Activated CD4-positive, alpha-beta T cell treated with anti-CD3 and anti-CD28 coated beads, Interleukin-2, Interleukin-6, amounts not matched to agents 100 ng/mL and 50 ng/mL, durations not matched to agents 16 hours and 8 hours (primary cell): ENCODE measurements at regions not wholly inside any gene's neighbourhood (a gene's known extent, or its start where the extent isn't known, plus 50 kb on each side); places are given as distances from the start of the nearest gene placed in this dataset.
"Not testable (repeated sequence)": the region's sequence is repeated elsewhere in the genome, so short reads cannot be mapped to it uniquely, and the experiment has no call there.

Experiments
- DNase-seq: peaks from one replicate; pipeline ENCODE4 v3.0.0-alpha.2; 2020

DNA sequence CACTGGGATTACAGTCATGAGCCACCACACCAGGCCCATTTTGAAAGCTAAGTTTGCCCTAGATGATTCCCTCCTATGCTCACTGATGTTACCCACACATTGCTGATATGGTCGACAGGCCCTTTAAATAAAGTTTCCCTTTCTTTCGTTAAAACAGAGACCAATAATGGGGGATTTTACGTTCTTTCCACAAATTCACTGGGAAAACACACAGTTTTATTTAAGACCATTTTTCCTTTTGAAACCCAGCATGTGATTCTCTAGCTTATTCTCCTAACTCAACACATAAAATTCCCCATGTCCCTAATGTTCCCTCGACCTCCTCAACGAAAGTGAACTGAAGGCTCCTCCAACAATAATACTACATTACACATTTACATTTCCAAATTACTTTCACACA lies 223.2 kb downstream of the ANAPC1 start:
- no peak for DNase-seq

DNA sequence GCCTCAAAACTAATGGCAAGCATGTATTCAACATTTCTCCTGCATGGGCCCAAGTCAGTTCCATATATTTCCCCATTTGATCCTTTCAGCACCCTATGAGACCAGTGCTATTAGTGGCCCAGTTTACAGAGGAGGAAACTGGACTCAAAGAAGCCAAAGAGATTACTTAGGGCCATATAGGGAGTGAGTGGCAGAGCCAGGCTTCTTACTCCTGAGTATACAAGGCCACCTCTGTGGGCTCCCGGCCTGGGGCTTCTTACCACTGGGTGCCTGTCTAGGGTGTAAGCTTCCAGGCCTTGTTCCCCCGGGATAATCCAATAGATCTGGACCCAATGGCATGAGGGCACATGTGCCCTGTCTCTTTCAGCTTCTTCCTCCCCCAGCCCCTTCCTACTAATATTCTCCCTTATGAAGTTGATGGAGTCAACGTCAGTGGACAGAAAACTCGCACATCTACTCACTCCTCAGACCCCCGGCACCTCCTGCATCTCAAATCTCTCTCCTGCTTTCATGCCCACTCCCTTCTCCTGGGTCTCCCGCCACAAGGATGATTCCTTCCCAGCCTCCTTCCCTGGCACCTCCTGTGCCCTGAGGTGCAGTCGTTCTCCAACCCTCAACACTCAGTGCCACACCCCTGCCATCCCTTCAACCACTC lies 222.6 kb downstream of the ANAPC1 start:
- DNase-seq: no peak

DNA sequence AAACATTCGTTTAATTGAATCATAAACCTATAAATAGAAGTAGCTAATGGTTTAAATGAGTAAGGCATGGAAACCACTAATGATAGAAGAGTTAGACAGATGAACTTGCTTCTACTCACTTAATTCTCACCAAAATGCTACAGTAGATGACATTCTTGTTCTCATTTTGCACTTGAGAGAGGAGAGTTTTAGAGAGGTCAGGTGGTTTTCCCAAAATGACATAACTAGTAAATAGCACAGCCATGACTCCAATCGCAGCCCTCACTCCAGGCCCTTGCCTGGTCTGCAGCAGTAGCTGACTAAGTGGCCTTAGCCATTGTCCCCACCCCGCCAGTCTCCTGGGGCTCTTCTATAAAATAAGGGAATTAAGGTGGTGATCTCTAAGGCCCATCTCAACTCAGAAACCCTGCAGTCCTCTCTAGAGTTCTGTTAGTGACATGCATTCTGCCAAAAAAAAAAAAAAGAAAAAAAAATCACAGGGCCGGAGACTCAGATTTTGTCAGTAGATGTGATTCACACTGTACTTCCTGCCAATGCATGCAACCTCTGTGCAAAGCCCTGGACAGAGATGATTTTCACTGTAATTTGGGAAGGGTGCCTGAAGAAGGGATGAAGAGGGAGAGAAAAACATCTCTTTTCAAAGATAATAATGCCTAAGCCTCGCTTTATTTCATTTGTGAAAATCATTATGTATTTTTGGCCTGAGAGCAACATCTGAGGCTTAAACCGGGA lies 221.8 kb downstream of the ANAPC1 start:
- peak; percentile 49 for DNase-seq

DNA sequence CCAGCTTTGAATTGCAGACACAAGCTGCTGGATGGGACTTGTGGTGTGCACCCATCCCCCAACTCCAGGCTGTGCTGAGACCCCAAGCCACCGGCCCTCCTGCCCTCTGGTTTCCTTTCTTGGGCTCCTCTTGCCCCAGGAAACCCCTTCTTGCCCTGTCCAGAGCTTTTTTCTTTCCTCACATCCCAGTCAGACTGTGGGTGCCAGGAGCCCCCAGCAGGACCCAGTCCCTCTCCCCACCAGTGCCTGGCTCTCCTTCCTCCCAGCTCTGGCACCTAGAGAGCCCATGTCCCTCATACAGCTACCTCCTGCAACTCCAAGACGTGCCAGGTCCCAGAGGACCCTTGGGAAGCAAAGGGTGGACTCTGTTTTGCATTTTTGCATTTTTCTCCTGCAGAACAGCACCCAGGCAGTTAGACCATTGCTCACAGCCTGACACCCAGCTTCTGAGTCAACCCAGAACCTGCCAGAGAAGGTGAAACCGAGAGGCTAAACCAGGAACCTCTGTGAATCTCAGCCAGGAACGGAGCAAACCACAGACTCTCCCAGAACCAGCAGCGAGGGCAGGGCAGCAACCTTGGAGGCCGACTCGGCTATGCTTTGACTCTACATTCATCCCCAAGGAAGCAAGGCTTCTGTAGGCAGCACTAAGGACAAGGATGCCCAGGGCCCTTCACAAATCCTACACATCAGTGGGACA lies 221.1 kb downstream of the ANAPC1 start:
- DNase-seq: peak; percentile 91

DNA sequence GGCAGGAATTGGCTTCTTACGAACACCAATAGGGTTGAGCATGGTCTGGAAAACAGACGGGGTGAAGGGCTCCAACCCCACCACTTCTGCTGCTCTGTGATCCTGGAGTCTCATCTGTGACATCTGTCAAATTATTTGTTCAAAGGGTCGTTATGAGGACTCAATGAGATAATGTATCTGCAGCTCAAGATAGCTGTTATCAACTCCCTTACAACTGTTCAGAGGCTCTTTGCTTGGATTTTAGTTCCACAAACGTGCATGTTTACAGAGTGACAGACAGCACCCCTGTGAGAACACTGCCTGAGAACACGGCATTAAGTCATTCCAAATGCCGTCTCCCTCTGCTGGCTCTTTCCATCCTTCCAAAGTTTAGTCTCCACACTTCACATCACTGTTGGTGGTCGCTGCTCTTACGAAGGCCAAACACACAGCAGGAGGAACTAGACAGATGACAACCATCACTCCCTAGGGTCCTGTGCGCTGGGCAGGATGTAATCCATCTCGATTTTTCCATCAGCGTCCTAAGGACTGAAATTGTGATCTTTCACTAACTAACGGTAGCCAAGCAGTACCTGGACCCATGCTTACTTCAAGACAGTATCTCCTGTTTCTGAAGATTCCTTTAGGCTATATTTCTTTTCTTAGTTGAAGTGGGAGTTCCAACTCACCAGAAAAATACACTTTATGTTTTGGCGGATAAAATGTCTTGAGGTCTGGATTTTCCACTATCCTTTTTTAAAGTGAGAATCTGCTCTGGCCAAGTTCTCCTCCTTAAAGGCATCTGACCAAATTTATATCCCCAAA lies 220.3 kb downstream of the ANAPC1 start:
- no peak for DNase-seq

DNA sequence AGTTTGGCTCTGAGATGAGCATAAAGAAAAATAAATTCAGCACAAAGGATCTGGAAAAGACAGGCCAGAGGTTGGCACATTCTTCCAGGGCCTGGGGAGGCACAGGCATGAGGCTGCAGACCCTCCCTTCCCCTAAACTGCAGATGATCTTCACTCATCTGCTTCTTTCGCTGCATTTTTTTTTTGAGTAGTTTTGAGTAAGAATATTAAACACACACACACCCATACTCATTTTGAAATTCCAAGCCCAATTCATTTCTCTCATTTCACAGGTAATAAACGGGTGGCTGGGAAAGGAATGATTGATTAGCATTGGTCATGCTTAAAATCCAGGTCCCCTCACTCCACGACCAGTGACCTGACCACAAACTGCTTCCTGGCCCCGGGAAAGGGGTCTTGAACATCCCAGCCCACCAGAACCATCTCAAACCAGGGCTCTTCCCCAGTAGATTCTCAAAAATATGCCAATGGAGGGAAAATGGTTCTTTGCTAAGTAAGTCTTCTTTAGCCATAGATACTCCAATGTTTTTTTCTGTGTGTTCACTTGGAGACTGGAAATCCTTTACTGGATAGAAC lies 219.6 kb downstream of the ANAPC1 start:
- DNase-seq: peak; percentile 38

DNA sequence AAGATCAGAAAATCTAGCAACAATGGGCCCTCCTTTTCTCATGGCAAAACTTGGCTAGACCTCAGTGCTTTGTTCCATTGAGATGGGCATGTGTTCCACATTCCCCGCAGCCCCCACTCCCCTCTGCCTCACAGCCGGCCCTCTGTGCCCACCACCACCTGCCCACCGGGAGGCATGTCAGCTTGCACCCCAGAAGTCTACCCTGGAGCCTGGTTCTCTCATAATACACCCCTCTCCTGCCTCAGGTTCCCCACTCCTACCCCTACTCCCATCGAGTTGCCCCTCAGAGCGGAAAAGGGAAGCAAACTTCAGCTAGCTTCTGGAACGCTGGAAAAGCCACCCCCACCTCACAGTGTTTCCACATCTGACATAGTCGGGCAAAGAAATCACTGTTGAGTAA lies 219.0 kb downstream of the ANAPC1 start:
- no peak for DNase-seq

DNA sequence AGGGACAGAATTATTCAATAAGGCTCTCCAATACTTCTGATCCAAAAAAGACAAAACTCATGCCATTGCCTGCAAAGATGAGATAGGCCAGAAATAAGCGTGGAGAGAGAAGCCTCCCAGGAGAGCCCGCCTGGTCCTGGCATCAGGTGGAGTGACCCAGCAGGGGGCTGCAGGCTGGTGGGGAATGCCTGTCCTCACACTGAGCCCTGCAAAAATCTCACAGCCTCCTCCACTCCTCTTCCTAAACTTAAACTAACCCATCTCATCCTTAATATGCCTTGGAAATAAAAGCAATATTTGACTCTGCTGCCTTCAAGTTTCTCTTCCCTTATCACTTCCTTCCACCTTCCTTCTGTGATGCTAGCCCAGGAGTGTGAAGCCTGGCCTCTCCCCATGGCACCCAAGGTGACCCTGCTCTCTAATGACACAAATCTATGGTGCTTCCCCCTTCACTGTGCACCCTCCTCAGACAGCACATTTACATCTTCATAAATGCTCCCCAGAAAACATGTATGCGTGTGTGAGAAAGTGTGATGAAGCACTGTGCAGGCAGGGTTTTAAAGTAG lies 218.4 kb downstream of the ANAPC1 start:
- DNase-seq: no peak

DNA sequence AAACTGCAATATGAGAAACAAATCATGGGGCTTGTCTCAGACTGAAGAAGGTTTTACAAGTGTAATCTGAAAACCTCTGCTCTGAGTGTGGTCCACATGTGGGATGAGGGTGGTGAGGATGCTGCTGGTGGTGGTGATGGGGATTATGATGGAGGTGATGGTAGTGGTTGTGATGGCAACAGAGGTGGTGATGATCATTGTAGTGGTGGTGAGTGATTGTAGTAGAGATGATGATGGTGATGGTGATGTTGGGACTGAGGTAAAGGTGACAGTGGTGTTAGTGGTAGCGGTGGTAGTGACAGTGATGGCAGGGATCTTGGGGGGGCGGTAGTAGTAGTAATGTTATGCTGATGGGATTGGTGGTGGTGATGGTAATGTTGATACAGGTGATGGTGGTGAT lies 217.8 kb downstream of the ANAPC1 start:
- DNase-seq: no peak

DNA sequence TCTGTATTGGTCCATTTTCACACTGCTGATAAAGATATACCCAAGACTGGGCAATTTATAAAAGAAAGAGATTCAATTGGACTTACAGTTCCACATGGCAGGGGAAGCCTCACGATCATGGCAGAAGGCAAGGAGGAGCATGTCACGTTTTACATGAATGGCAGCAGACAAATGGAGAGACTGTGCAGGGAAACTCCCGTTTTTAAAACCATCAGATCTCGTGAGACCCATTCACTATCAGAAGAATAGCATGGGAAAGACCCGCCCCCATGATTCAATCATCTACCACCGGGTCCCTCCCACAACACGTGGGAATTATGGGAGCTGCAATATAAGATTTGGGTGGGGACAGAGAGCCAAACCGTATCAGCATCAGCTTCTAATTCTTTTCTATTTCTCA lies 217.0 kb downstream of the ANAPC1 start:
- DNase-seq: no peak

DNA sequence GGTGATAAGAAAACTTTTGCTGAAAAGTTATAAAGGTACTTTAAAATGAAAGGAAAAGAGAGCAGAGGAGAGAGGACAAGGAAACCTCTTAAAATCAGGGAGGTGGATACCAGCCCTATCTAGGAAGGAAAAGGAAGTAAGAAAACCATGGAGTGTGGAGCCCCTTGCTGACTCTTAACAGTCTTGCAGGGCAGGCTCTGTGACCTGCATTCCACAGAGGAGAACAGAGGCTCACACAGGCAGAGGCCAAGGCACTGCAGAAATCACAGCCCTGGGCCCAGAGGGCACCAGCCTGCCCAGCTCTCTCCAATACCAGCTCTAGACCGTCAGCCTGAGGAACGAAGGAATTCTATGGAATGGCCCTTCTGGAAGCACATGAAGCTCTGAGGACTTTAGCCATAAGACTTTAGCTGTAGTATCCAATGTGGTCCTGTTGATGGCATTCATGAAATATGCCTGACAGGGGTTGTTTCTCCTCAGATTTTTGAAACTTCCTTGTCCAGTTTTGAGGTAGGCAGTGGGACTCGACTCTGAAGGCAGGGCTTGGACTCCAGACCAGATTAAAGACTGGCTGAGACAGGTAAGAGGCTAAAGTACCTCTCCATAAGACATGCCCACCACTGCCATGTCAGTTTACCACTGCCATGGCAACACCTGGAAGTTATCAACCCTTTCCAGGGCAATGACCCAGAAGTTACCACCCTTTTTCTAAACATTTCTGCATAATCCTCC lies 216.3 kb downstream of the ANAPC1 start:
- no peak for DNase-seq

DNA sequence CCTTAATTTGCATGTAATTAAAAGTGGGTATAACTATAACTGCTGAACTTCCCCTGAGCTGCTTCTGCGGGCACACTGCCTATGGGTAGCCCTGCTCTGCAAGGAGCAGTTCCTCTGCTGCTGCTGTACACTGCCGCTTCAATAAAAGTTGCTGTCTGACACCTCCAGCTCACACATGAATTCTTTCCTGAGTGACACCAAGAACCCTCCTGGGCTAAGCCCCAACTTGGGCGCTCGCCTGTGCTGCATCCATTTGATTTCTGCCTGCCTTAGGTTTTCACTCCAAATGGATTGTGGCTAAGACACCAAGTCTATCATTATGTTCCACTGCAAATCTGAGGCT lies 215.7 kb downstream of the ANAPC1 start:
- DNase-seq: no peak

DNA sequence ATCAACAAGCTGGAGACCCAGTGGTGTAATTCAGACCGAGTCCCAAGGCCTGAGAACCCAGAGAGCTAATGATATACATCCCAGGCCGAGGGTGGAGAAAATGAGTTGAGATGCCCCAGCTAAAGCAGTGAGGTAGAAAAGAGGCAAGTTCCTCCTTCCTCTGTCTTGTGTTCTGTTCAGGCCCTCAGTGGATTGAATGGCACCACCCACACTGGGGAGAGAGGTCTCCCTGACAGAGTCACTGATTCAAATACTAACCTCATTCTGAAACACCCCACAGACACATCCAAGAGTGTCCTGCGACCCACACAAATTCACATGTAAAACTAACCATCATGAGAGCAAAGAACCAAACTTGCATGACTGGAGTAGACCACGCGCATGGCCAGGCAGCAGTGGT lies 215.3 kb downstream of the ANAPC1 start:
- DNase-seq: no peak

DNA sequence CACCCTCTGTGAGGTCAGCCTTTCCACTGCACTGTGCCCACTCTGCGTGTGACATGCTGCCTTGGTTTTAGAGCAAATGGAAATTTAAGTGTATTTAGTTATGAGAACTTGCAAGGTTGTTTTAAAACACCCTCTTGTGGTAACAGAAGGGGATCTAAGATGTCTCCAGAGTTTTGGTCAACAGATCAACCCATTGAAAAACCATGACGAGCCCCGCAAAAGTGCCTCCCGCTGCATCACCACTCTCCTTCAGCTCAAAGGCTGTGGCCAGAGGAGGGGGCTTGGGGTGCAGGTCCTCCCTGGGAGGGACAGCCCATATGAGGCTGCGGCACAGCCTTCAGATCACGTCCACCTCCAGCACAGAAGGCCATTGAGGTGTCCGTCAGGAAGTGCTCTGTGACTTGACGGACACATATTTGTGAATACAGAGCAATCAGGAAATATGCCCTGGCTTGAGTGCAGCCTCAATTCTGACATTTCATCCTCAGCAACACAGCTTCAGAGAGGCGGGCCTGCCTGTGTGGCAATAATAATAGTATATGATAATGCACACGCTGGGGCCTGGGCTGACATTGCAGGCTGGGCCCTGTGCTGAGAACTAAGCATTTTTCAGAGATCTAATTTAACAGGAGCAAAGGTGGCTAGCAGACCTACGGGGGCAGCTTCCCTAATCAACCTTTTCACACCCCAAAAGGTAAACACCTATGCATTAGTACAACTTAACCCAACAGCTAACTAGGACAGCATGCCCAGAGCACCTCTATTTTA lies 213.9 kb downstream of the ANAPC1 start:
- DNase-seq: no peak

DNA sequence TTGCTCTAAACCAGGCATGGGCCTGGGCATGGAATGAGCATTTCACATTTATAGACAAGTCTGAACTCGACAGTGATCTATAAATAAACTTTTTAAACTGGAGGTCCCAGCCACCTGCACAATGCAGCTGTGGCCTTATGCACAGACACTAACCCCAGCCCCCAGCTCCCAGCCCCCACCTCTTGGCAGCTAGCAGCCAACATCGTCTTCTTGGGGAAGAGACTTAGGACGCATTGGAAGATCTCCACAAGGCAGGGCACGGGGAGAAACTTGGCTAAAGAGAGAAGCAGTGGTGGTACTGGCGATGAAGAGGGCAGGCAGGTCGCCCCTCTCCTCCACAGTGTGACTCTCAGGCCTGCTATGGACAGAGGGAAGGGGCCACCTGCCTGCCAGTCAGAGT lies 213.2 kb downstream of the ANAPC1 start:
- DNase-seq: no peak

DNA sequence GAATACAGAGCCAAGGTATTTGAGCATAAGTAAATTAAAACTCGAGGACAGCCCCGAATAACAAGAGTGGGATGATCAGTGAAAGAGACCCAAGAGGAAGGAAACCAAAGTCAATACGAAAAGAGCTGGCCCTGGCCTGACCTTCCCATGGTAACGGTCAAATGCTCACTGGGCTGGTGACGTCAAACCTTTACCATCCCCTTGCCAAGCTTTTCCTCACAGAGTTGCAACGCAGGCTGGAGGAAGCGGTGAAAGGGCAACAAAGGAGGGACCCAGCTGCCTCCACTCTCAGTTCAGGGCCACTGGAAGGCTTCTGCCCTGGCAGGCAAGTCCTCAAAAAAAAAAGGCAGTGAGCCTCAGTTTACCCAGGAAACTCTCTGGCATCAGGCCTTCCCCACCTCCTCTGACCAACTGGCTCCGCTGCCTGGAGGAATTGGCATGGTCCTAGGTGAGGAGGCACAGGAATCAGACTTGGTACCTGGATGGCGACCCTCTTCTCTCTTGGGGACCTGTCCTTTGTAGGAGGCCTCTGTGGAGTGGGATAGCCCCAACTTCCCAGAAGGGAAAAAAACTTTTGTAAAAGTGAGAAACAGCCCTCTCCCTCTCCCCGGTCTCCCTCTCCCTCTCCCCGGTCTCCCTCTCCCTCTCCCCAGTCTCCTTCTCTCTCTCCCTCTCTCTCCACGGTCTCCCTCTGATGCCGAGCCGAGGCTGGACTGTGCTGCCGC lies 212.4 kb downstream of the ANAPC1 start:
- no peak for DNase-seq

DNA sequence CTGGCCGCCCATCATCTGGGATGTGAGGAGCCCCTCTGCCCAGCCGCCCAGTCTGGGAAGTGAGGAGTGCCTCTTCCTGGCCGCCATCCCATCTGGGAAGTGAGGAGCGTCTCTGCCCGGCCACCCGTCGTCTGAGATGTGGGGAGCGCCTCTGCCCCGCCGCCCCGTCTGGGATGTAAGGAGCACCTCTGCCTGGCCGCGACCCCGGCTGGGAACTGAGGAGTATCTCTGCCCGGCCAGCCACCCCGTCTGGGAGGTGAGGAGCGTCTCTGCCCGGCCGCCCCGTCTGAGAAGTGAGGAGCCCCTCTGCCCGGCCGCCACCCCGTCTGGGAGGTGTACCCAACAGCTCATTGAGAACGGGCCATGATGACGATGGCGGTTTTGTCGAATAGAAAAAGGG lies 211.4 kb downstream of the ANAPC1 start:
- not testable (repeated sequence) for DNase-seq

DNA sequence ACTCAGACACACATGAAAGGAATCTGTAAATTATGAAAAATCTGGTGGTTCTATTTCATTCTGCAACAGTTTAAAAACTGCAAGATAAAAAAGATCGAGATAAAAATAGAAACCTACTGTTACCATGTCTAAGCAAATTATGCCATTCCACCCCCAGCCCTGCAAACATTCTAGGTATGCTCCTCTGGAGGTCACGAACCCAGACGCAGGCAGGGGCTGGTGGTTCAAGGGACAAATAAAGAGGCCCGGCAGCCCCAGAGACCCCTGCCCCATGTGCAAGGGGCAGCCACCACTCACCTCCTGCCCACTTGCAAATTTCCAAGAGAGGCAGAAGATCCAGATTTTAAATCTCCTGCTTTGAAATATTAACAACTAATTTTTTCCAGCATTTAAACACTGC lies 210.5 kb downstream of the ANAPC1 start:
- no peak for DNase-seq

DNA sequence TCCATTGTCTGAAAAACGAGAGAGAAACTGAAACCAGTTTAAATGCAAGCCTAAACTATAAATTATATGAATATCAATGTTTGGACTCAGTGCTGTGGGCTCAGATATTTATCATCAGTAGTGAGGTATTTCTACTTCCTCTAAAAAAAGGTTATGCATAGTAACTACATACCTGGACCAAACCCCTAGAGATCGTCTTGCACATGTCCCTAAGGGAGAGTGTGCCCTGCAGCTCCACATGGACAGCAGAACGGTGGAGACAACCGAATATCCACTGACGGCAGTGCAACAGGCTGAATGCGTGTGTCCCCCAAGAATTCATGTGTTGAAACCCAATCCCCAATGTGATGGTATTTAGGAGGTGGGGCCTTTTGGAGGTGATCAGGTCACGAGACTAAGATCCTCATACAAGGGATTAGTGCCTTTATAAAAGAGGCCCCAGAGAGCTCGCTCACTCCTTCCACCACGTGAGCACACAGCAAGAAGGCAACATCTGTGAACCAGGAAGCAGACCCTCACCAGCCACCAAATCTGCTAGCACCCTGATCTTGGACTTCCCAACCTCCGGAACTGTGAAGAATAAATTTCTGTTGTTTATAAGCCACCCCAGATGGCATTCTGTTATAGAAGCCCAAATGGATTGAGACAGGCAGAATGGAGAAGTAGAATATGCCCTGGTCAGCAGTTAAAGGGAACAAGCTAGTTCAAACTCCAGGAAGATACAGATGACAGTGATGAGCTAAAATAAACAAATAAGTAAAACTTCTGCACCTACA lies 208.4 kb downstream of the ANAPC1 start:
- no peak for DNase-seq
